Osteocyte (in vitro differentiated cells): ENCODE measurements at regions not wholly inside any gene's neighbourhood (a gene's known extent, or its start where the extent isn't known, plus 50 kb on each side); places are given as distances from the start of the nearest gene placed in this dataset.
"Not testable (repeated sequence)": the region's sequence is repeated elsewhere in the genome, so short reads cannot be mapped to it uniquely, and the experiment has no call there.

Source experiments
- DNase-seq: peaks from one replicate; pipeline ENCODE4 v3.0.0; 2021; ENCODE audit warnings: mixed read lengths; ENCODE audit not compliant: unreplicated experiment; ENCODE audit errors: extremely low spot score
- H3K27ac Mint-ChIP-seq: one replicate; pipeline ENCODE4 v1.8.0; 2021; ENCODE audit warnings: mild to moderate bottlenecking, mixed read lengths; ENCODE audit not compliant: unreplicated experiment
- H3K27me3 Mint-ChIP-seq: one replicate; pipeline ENCODE4 v1.8.0; 2021; ENCODE audit warnings: mixed read lengths; ENCODE audit not compliant: unreplicated experiment
- H3K36me3 Mint-ChIP-seq: one replicate; pipeline ENCODE4 v1.8.0; 2021; ENCODE audit warnings: mixed read lengths; ENCODE audit not compliant: unreplicated experiment
- H3K4me1 Mint-ChIP-seq: one replicate; pipeline ENCODE4 v1.8.0; 2021; ENCODE audit warnings: mixed read lengths; ENCODE audit not compliant: unreplicated experiment
- H3K4me3 Mint-ChIP-seq: one replicate; pipeline ENCODE4 v1.8.0; 2021; ENCODE audit warnings: mild to moderate bottlenecking, moderate library complexity, mixed read lengths; ENCODE audit not compliant: unreplicated experiment
- H3K9me3 Mint-ChIP-seq: one replicate; pipeline ENCODE4 v1.8.0; 2021; ENCODE audit warnings: mixed read lengths; ENCODE audit not compliant: unreplicated experiment
- CTCF ChIP-seq: fragments of 200-600 bp; sonication (generic); IDR thresholded peaks from 2 replicates; pipeline ENCODE4 v1.5.0; 2021; ENCODE audit warnings: antibody characterized with exemption, mild to moderate bottlenecking, moderate library complexity

GRCh38 chr6:8845690-8846089 is 410.3 kb upstream of the SLC35B3 start:
- H3K9me3 Mint-ChIP-seq: peaks cover 8% of the 10 kb centered on the region
- no peaks in the 10 kb centered on the region for H3K4me1 Mint-ChIP-seq
- no peaks in the 10 kb centered on the region for H3K27me3 Mint-ChIP-seq
- no peak overlapping the region for H3K27ac Mint-ChIP-seq
- no peak for DNase-seq
- no peak for TF ChIP-seq CTCF
- H3K4me3 Mint-ChIP-seq: no peak overlapping the region
- no peaks in the 10 kb centered on the region for H3K36me3 Mint-ChIP-seq

DNA sequence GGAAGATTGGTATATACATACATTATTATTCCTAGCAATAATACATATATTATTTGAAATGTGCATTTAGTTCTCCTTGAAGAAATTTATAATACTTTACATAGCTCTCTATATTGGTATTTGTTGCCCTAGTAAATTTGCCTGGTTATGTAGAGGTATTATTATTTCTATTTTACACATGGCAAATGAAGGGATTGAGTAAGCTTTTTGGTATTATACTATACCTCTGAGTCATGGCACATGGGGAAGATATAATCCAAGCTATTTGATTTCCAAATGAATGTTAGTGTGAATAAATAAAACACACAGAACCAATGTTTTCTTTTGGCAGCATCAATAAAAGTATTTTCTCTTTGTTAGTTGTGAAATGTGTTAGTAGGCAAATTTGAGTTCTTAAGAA is 409.6 kb upstream of the SLC35B3 start:
- no peak for TF ChIP-seq CTCF
- DNase-seq: no peak
- no peaks in the 10 kb centered on the region for H3K4me1 Mint-ChIP-seq
- H3K9me3 Mint-ChIP-seq: peaks cover 8% of the 10 kb centered on the region
- H3K27me3 Mint-ChIP-seq: peaks cover 2% of the 10 kb centered on the region
- no peaks in the 10 kb centered on the region for H3K36me3 Mint-ChIP-seq
- H3K4me3 Mint-ChIP-seq: no peak overlapping the region
- no peak overlapping the region for H3K27ac Mint-ChIP-seq

DNA sequence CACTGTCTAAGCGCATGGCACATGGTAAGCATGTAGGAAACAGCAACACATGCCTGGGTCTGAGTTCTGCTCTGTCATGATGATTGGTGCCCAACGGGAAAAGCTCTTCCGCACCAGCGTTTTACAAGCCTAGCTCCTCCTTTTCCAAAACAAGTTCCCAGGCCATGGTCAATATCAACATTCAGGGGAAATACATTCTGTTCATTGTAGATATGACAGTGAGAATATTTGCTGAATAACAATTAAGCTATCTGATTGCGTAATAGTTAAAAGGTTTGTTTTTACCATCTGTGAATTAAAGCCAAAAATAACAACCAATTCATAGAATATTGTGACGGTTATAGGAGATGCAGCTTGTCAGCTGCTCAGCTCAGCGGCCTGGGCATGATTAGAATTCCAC is 404.3 kb upstream of the SLC35B3 start:
- no peak for DNase-seq
- Mint-ChIP-seq H3K36me3 (no peaks in the 10 kb centered on the region), H3K27me3 (peaks cover 13% of the 10 kb centered on the region), H3K27ac (no peak overlapping the region), H3K9me3 (peaks cover 8% of the 10 kb centered on the region), H3K4me3 (no peak overlapping the region), H3K4me1 (no peaks in the 10 kb centered on the region)
- no peak for TF ChIP-seq CTCF

GRCh38 chr6:8837343-8837742 is 402.0 kb upstream of the SLC35B3 start:
- no peak overlapping the region for H3K4me3 Mint-ChIP-seq
- H3K27ac Mint-ChIP-seq: no peak overlapping the region
- H3K9me3 Mint-ChIP-seq: peaks cover 2% of the 10 kb centered on the region
- no peak for TF ChIP-seq CTCF
- no peaks in the 10 kb centered on the region for H3K36me3 Mint-ChIP-seq
- H3K4me1 Mint-ChIP-seq: no peaks in the 10 kb centered on the region
- no peak for DNase-seq
- H3K27me3 Mint-ChIP-seq: peaks cover 13% of the 10 kb centered on the region

GRCh38 chr6:8832695-8833094 is 397.4 kb upstream of the SLC35B3 start:
- not testable (repeated sequence) for H3K27ac Mint-ChIP-seq, DNase-seq, H3K4me1 Mint-ChIP-seq, H3K9me3 Mint-ChIP-seq, H3K4me3 Mint-ChIP-seq, H3K36me3 Mint-ChIP-seq
- peaks cover 11% of the 10 kb centered on the region for H3K27me3 Mint-ChIP-seq
